ENCODE measurements at regions not wholly inside any gene's neighbourhood (a gene's known extent, or its start where the extent isn't known, plus 50 kb on each side); places are given as distances from the start of the nearest gene placed in this dataset.

- H3K27ac ChIP-seq = no peak overlapping the region
- H3K4me2 ChIP-seq = no peak overlapping the region
- no peak for DNase-seq (ENCODE audit: low spot score)
- H3K79me2 ChIP-seq = no peaks in the 10 kb centered on the region
- H2AFZ ChIP-seq = no peak overlapping the region
- H3K4me1 ChIP-seq (ENCODE audit: insufficient read depth) = no peaks in the 10 kb centered on the region
- TF ChIP-seq EZH2phosphoT487 (IDR thresholded peaks at IDR 0.05; ENCODE audit: low read depth, severe bottlenecking, unreplicated experiment) (no peak), EZH2 (IDR thresholded peaks at IDR 0.05; ENCODE audit: borderline replicate concordance) (no peak), CTCF (IDR thresholded peaks at IDR 0.05; ENCODE audit: poor library complexity) (no peak)
- no peaks in the 10 kb centered on the region for H3K36me3 ChIP-seq (replicated peaks; ENCODE audit: insufficient read depth, low read depth)
- H3K27me3 ChIP-seq = no peaks in the 10 kb centered on the region
- 94% methylated on average over 1 of the region's 1 CpG for WGBS (ENCODE audit: low lambda C conversion rate, missing lambda C conversion rate)
- no peak overlapping the region for H3K4me3 ChIP-seq
- H4K20me1 ChIP-seq (ENCODE audit: insufficient read depth, poor library complexity, severe bottlenecking) = no peaks in the 10 kb centered on the region
- no peaks in the 10 kb centered on the region for H3K9me2 ChIP-seq (replicated peaks; ENCODE audit: insufficient read depth)
- H3K9me3 ChIP-seq (ENCODE audit: low read depth) = no peaks in the 10 kb centered on the region
Measured at GRCh38 chr6:25144919-25145318, 134.3 kb upstream of the CARMIL1 start.

GRCh38 chr6:25147223-25147622, 132.0 kb upstream of the CARMIL1 start:
- Histone ChIP-seq H3K27me3 (no peaks in the 10 kb centered on the region), H3K9me2 (replicated peaks; ENCODE audit: insufficient read depth) (no peaks in the 10 kb centered on the region), H3K4me1 (ENCODE audit: insufficient read depth) (no peaks in the 10 kb centered on the region), H3K4me2 (no peak overlapping the region), H4K20me1 (ENCODE audit: insufficient read depth, poor library complexity, severe bottlenecking) (no peaks in the 10 kb centered on the region), H3K4me3 (no peak overlapping the region), H3K9me3 (ENCODE audit: low read depth) (no peaks in the 10 kb centered on the region), H3K27ac (no peak overlapping the region), H2AFZ (no peak overlapping the region), H3K36me3 (replicated peaks; ENCODE audit: insufficient read depth, low read depth) (no peaks in the 10 kb centered on the region), H3K79me2 (no peaks in the 10 kb centered on the region)
- DNase-seq (ENCODE audit: low spot score) = no peak
- TF ChIP-seq CTCF (IDR thresholded peaks at IDR 0.05; ENCODE audit: poor library complexity) (no peak), EZH2phosphoT487 (IDR thresholded peaks at IDR 0.05; ENCODE audit: low read depth, severe bottlenecking, unreplicated experiment) (no peak), EZH2 (IDR thresholded peaks at IDR 0.05; ENCODE audit: borderline replicate concordance) (no peak)

- no peaks in the 10 kb centered on the region for H3K36me3 ChIP-seq (replicated peaks; ENCODE audit: insufficient read depth, low read depth)
- WGBS (ENCODE audit: low lambda C conversion rate, missing lambda C conversion rate) = 93% methylated on average over 1 of the region's 1 CpG
Measured at GRCh38 chr6:25150031-25150430, 129.1 kb upstream of the CARMIL1 start.

GRCh38 chr6:25150863-25151262, 128.3 kb upstream of the CARMIL1 start:
- WGBS (ENCODE audit: low lambda C conversion rate, missing lambda C conversion rate) = 88% methylated on average over 2 of the region's 2 CpGs
- Histone ChIP-seq H3K4me1 (ENCODE audit: insufficient read depth) (no peaks in the 10 kb centered on the region), H3K9me3 (ENCODE audit: low read depth) (no peaks in the 10 kb centered on the region), H3K36me3 (replicated peaks; ENCODE audit: insufficient read depth, low read depth) (no peaks in the 10 kb centered on the region), H3K9me2 (replicated peaks; ENCODE audit: insufficient read depth) (no peaks in the 10 kb centered on the region), H4K20me1 (ENCODE audit: insufficient read depth, poor library complexity, severe bottlenecking) (no peaks in the 10 kb centered on the region), H2AFZ (no peak overlapping the region), H3K79me2 (no peaks in the 10 kb centered on the region), H3K27ac (no peak overlapping the region), H3K27me3 (no peaks in the 10 kb centered on the region), H3K4me2 (no peak overlapping the region), H3K4me3 (no peak overlapping the region)
- DNase-seq (ENCODE audit: low spot score) = no peak
- TF ChIP-seq EZH2phosphoT487 (IDR thresholded peaks at IDR 0.05; ENCODE audit: low read depth, severe bottlenecking, unreplicated experiment) = no peak
- TF ChIP-seq EZH2 (IDR thresholded peaks at IDR 0.05; ENCODE audit: borderline replicate concordance) = no peak
- TF ChIP-seq CTCF (IDR thresholded peaks at IDR 0.05; ENCODE audit: poor library complexity) = no peak

More at GRCh38 chr6:25150031-25150430, 129.1 kb upstream of the CARMIL1 start:
- Histone ChIP-seq H3K27me3 (no peaks in the 10 kb centered on the region), H3K4me2 (no peak overlapping the region), H3K9me2 (replicated peaks; ENCODE audit: insufficient read depth) (no peaks in the 10 kb centered on the region), H3K79me2 (no peaks in the 10 kb centered on the region), H2AFZ (no peak overlapping the region), H3K27ac (no peak overlapping the region), H3K9me3 (ENCODE audit: low read depth) (no peaks in the 10 kb centered on the region), H3K4me1 (ENCODE audit: insufficient read depth) (no peaks in the 10 kb centered on the region), H4K20me1 (ENCODE audit: insufficient read depth, poor library complexity, severe bottlenecking) (no peaks in the 10 kb centered on the region), H3K4me3 (no peak overlapping the region)
- no peak for DNase-seq (ENCODE audit: low spot score)
- TF ChIP-seq EZH2 (IDR thresholded peaks at IDR 0.05; ENCODE audit: borderline replicate concordance) (no peak), EZH2phosphoT487 (IDR thresholded peaks at IDR 0.05; ENCODE audit: low read depth, severe bottlenecking, unreplicated experiment) (no peak)

All from hepatocyte (in vitro differentiated cells).